Lower leg skin (tissue), 3 donors: ENCODE measurements at regions not wholly inside any gene's neighbourhood (a gene's known extent, or its start where the extent isn't known, plus 50 kb on each side); places are given as distances from the start of the nearest gene placed in this dataset.

Experiments used
- CTCF ChIP-seq, 3 donors: fragments of 450-650 bp; IDR thresholded peaks; one replicate each; pipeline ENCODE4 v1.5.1; 2016; ENCODE audit warnings: antibody characterized with exemption in 3 of 3, mild to moderate bottlenecking in 3 of 3, moderate library complexity in 2 of 3
- POLR2A ChIP-seq, 2 donors: fragments of 450-650 bp; IDR thresholded peaks; one replicate each; pipeline ENCODE4 v1.6.1; 2016 to 2017; ENCODE audit warnings: antibody characterized with exemption in 2 of 2, mild to moderate bottlenecking in 1 of 2, moderate library complexity in 1 of 2

- TF ChIP-seq CTCF (IDR thresholded peaks at IDR 0.05) = no peak
- no peak for TF ChIP-seq POLR2A (IDR thresholded peaks at IDR 0.05)
Measured at GRCh38 chr6:155623450-155624178, 168.0 kb upstream of the NOX3 start.
